ENCODE measurements at regions not wholly inside any gene's neighbourhood (a gene's known extent, or its start where the extent isn't known, plus 50 kb on each side); places are given as distances from the start of the nearest gene placed in this dataset.

DNA sequence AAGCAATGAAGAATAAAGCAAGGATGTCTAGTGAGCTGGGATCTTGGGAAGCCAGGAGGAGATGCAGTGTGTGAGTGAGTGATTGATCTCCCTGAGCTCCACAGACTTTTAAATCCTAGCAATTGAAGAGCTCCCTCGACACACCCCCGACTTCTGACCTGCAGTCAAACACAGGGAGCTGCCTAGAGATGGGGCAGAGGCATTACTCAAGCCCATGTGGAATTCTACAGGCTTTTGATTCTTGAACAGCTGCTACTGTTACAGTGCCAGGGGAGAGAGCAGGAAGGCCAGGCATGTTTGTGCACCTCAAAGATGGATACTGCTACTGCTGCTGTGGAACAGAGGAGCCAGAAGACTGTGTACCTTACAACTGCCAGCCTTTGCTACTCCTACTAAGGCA is 1403.1 kb upstream of the ALCAM start:
- peaks cover 0 to 3% (median 0%) of the 10 kb centered on the region in 3 experiments; a peak in 2 of 7 replicates for H3K36me3 Mint-ChIP-seq (ENCODE audit: insufficient read depth in 1 of 3, low read depth in 3 of 3)
- Histone ChIP-seq H3K18ac (ENCODE audit: insufficient read length, low read depth, low read length) (no peak overlapping the region), H3K79me2 (ENCODE audit: insufficient read depth, low read length) (no peaks in the 10 kb centered on the region), H3K23ac (ENCODE audit: insufficient read length, low read depth, low read length) (no peak overlapping the region), H3K79me1 (ENCODE audit: insufficient read depth, low read depth, low read length, poor library complexity, severe bottlenecking) (no peaks in the 10 kb centered on the region), H4K91ac (ENCODE audit: insufficient read length, low read depth, low read length) (no peak overlapping the region), H3T11ph (ENCODE audit: low read length) (no peak overlapping the region), H3K27ac (ENCODE audit: insufficient read length, low read depth, low read length) (no peak overlapping the region), H4K5ac (ENCODE audit: insufficient read length, low read depth, low read length) (no peak overlapping the region), H2BK120ac (ENCODE audit: low read depth, low read length, poor library complexity, severe bottlenecking) (no peak overlapping the region), H2AFZ (ENCODE audit: low read length) (no peak overlapping the region), H2BK20ac (ENCODE audit: low read depth, low read length, poor library complexity, severe bottlenecking) (no peak overlapping the region), H2BK5ac (ENCODE audit: insufficient read length, low read length) (no peak overlapping the region), H3K27me3 (ENCODE audit: insufficient read depth, low read length) (no peaks in the 10 kb centered on the region), H3K9ac (ENCODE audit: extremely low read depth, insufficient read length, low read length) (no peak overlapping the region), H3K56ac (ENCODE audit: insufficient read length, low read depth, low read length) (no peak overlapping the region), H3K23me2 (ENCODE audit: insufficient read length, low read depth, low read length, poor library complexity, severe bottlenecking) (no peaks in the 10 kb centered on the region), H2AK5ac (ENCODE audit: insufficient read length, low read length) (no peak overlapping the region), H3K9me3 (ENCODE audit: control insufficient read depth, low read depth, low read length) (no peaks in the 10 kb centered on the region), H3K4ac (ENCODE audit: low read depth, low read length) (no peak overlapping the region), H3K4me2 (ENCODE audit: insufficient read depth, insufficient read length, low read length) (no peak overlapping the region), H4K8ac (replicated peaks; ENCODE audit: insufficient read length, low read depth, low read length) (no peak overlapping the region), H4K20me1 (ENCODE audit: control insufficient read depth, insufficient read depth, insufficient read length) (no peaks in the 10 kb centered on the region), H2BK12ac (ENCODE audit: insufficient read length, low read depth, low read length) (no peak overlapping the region), H2BK15ac (ENCODE audit: low read depth, low read length) (no peak overlapping the region), H3K14ac (ENCODE audit: insufficient read depth, low read length) (no peak overlapping the region), H3K4me1 (ENCODE audit: insufficient read depth, low read length) (no peaks in the 10 kb centered on the region)
- H3K4me3 Mint-ChIP-seq = no peak overlapping the region
- no CpG with 5 or more reads among the region's 2 CpGs for WGBS (ENCODE audit: extremely low coverage, insufficient read length, low lambda C conversion rate)
- peak overlapping the region in 1 of 3 experiments; percentile 10; a peak in 2 of 7 replicates for H3K27ac Mint-ChIP-seq
- no peak for DNase-seq
- H3K9me3 Mint-ChIP-seq = peaks cover 0 to 4% of the 10 kb centered on the region in 2 experiments; a peak in 2 of 5 replicates
- H3K27me3 Mint-ChIP-seq (ENCODE audit: low read depth) = no peaks in the 10 kb centered on the region
- H3K4me1 Mint-ChIP-seq = peaks cover 5 to 10% of the 10 kb centered on the region in 2 experiments; a peak in 3 of 4 replicates
- TF ChIP-seq, protein P1, sequence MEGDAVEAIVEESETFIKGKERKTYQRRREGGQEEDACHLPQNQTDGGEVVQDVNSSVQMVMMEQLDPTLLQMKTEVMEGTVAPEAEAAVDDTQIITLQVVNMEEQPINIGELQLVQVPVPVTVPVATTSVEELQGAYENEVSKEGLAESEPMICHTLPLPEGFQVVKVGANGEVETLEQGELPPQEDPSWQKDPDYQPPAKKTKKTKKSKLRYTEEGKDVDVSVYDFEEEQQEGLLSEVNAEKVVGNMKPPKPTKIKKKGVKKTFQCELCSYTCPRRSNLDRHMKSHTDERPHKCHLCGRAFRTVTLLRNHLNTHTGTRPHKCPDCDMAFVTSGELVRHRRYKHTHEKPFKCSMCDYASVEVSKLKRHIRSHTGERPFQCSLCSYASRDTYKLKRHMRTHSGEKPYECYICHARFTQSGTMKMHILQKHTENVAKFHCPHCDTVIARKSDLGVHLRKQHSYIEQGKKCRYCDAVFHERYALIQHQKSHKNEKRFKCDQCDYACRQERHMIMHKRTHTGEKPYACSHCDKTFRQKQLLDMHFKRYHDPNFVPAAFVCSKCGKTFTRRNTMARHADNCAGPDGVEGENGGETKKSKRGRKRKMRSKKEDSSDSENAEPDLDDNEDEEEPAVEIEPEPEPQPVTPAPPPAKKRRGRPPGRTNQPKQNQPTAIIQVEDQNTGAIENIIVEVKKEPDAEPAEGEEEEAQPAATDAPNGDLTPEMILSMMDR (conservative IDR thresholded peaks at IDR 0.05) = no peak
